Testis (tissue), 2 donors: ENCODE measurements at regions not wholly inside any gene's neighbourhood (a gene's known extent, or its start where the extent isn't known, plus 50 kb on each side); places are given as distances from the start of the nearest gene placed in this dataset.

Experiments used
- CTCF ChIP-seq, 3 experiments: fragments of 450-650 bp in 2 of 3; fragments of 200-600 bp in 1 of 3; sonication (generic) in 1 of 3; IDR thresholded peaks; one replicate each; pipeline ENCODE4 v1.5.1; 2016 to 2019; ENCODE audit warnings: antibody characterized with exemption in 3 of 3, mild to moderate bottlenecking in 2 of 3, moderate library complexity in 1 of 3
- POLR2A ChIP-seq: fragments of 450-650 bp; IDR thresholded peaks from one replicate; pipeline ENCODE4 v1.6.1; 2017; ENCODE audit warnings: antibody characterized with exemption, mild to moderate bottlenecking, moderate library complexity

- TF ChIP-seq POLR2A: no peak
- TF ChIP-seq CTCF (IDR thresholded peaks at IDR 0.05): no peak
Observed at GRCh38 chr3:30456264-30456663, 150.1 kb upstream of the TGFBR2 start.
